NB4 (cell line): ENCODE measurements at regions not wholly inside any gene's neighbourhood (a gene's known extent, or its start where the extent isn't known, plus 50 kb on each side); places are given as distances from the start of the nearest gene placed in this dataset.

Experiments
- DNase-seq: peaks from one replicate; pipeline ENCODE4 v3.0.0; 2010; ENCODE audit warnings: low read depth
- H3K4me3 ChIP-seq: one replicate; pipeline ENCODE4 v1.5.1; 2011; ENCODE audit warnings: mild to moderate bottlenecking, low read depth, low read length, moderate library complexity
- MYC ChIP-seq: IDR thresholded peaks from 2 replicates; pipeline ENCODE4 v1.6.1; 2011; ENCODE audit warnings: low read depth, low read length
- POLR2A ChIP-seq: IDR thresholded peaks from 2 replicates; pipeline ENCODE4 v1.6.1; 2011; ENCODE audit warnings: mild to moderate bottlenecking; ENCODE audit not compliant: insufficient read length; ENCODE audit errors: extremely low read depth
- TF ChIP-seq, protein P1 (sequence below): IDR thresholded peaks from one replicate; pipeline ENCODE4 v1.5.1; 2012; ENCODE audit warnings: low read depth, low read length
- TF ChIP-seq, protein P2 (sequence below): IDR thresholded peaks from 2 replicates; pipeline ENCODE4 v1.6.1; 2011; ENCODE audit warnings: low read depth, low read length

DNA sequence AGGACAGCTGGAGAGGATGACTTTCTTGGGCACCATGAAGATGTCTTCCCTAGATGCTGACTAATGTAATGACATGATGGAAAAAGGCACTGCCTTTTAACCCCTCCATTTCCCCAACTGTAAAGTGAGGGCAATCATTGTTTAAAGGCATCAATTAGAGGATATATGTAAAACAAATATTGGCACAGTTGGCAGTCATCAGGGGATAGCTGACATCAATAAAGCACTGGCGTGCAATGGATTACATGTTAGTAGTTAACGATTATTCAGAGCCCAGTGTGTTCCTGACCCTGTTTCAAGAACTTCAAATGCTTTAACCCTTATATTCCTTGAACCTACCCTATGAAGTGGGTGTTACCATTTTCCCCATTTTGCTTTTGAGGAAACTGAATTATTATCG lies 100.7 kb downstream of the TMEM114 start:
- no peak for DNase-seq
- TF ChIP-seq POLR2A: no peak
- TF ChIP-seq, protein P1, sequence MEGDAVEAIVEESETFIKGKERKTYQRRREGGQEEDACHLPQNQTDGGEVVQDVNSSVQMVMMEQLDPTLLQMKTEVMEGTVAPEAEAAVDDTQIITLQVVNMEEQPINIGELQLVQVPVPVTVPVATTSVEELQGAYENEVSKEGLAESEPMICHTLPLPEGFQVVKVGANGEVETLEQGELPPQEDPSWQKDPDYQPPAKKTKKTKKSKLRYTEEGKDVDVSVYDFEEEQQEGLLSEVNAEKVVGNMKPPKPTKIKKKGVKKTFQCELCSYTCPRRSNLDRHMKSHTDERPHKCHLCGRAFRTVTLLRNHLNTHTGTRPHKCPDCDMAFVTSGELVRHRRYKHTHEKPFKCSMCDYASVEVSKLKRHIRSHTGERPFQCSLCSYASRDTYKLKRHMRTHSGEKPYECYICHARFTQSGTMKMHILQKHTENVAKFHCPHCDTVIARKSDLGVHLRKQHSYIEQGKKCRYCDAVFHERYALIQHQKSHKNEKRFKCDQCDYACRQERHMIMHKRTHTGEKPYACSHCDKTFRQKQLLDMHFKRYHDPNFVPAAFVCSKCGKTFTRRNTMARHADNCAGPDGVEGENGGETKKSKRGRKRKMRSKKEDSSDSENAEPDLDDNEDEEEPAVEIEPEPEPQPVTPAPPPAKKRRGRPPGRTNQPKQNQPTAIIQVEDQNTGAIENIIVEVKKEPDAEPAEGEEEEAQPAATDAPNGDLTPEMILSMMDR: no peak
- TF ChIP-seq, protein P2, sequence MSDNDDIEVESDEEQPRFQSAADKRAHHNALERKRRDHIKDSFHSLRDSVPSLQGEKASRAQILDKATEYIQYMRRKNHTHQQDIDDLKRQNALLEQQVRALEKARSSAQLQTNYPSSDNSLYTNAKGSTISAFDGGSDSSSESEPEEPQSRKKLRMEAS: no peak
- TF ChIP-seq MYC: no peak
- no peak overlapping the region for H3K4me3 ChIP-seq

DNA sequence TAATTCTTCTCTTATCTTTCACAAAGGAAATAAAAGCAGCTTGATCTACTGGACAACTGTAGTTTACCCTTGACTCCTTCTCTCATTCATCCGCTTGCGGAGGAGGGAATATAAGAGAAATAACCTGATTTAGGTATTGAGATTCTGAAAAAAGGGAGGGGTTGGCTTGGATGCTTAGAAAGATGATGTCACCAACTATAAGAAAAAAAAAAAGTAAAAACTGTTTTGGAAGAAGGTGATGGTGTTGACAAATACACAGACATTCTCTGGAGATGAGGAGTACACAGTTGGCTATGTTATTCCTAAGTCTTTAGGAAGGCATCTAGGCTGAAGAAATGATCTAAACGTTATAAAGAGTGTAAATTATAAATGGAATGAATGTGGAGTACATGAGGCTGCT lies 103.3 kb downstream of the TMEM114 start:
- TF ChIP-seq, protein P2: no peak
- TF ChIP-seq, protein P1: no peak
- TF ChIP-seq POLR2A (no peak), MYC (no peak)
- no peak overlapping the region for H3K4me3 ChIP-seq
- DNase-seq: no peak

DNA sequence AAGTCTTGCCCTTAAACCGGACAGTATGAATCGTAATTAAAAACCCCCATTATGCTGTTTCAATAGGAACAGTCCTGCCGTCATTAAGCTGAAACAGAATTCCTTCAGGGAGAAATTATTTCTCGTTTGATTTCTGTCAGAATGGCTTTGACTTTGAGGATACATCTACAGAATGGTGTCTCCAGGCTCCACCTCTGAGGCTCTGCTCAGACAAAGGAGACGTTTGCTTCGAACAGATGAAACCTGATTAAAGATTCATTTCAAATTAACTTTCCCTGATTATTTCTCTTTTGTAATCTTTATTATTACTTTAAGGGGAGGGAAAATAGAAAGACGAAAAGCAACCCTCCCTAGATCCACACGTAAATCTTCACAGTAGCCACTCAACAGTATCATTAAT lies 106.9 kb downstream of the TMEM114 start:
- TF ChIP-seq, protein P1: no peak
- TF ChIP-seq POLR2A: no peak
- TF ChIP-seq, protein P2: no peak
- TF ChIP-seq MYC: no peak
- no peak overlapping the region for H3K4me3 ChIP-seq
- DNase-seq: no peak

DNA sequence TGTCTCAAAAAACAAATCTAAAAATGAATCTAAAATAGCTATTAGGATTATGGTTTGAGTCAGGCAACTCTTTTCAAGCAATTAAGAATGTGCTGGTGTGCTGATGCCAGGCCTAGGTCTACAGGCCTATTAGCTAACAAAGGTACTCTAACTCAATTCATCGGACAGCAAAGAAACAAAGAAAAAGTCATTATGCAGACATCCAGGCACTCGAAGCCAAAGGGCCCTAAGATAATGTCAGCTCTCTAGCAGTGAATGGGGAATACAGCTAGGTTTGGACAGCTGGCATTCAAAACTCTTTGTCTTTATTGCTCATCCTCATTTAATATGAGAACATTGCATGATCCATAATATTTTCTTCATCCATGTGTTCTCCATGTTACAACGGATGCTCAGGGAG lies 108.5 kb downstream of the TMEM114 start:
- TF ChIP-seq, protein P1: no peak
- TF ChIP-seq POLR2A (no peak), MYC (no peak)
- TF ChIP-seq, protein P2: no peak
- no peak overlapping the region for H3K4me3 ChIP-seq
- DNase-seq: no peak

DNA sequence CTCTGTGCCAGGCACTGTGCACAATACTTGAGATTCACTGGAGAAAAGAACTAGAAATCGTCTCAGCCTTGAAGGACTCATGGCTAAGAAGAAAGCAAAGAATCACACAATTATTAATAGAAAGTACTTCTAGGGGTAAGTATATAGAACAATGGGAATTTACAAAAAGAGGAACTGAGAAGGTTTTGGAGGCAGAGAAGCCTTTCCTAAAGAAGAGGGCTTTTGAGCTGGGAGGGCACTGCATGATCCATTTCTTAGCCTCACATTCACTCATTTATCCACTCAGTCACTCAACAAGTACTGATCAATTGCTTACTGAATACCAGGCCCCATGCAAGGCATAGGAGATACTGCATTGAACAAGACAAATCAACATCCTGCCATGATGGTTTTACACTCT lies 113.5 kb downstream of the TMEM114 start:
- DNase-seq: no peak
- no peak overlapping the region for H3K4me3 ChIP-seq
- TF ChIP-seq, protein P1: no peak
- TF ChIP-seq, protein P2: no peak
- TF ChIP-seq POLR2A: no peak
- TF ChIP-seq MYC: no peak

DNA sequence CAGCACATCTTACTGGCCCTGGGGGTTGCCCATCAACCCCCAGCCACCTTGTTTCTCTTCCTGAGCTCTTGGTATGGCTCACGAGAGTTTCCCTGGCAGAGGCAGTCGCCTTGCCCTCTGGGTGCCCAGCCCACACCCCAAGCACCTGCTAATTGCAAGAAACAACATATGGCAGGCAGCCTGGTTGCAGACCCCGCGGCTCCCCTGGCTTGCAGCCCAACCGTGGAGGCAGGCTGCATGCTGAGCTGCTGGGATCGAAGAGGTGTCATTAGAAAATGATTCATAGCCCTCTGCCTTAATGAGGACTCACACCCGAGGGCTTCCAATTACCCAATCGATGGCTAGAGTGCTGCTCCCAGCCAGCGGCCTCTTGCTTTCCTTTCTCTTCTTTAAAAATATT lies 115.7 kb downstream of the TMEM114 start:
- DNase-seq: no peak
- no peak for TF ChIP-seq MYC
- TF ChIP-seq, protein P2: no peak
- TF ChIP-seq, protein P1: no peak
- TF ChIP-seq POLR2A: no peak
- H3K4me3 ChIP-seq: no peak overlapping the region
